NCI-H82 treated with DMSO at 0.1 percent for 48 hours (cell line): ENCODE measurements at regions not wholly inside any gene's neighbourhood (a gene's known extent, or its start where the extent isn't known, plus 50 kb on each side); places are given as distances from the start of the nearest gene placed in this dataset.
"Not testable (repeated sequence)": the region's sequence is repeated elsewhere in the genome, so short reads cannot be mapped to it uniquely, and the experiment has no call there.

ENCODE experiments used
- DNase-seq: peaks from one replicate; lab custom pipeline; 2025; ENCODE audit not compliant: unreplicated experiment; lab: John Stamatoyannopoulos, UW

GRCh38 chr20:22944062-22944461, 91.0 kb upstream of the SSTR4 start:
- DNase-seq = no peak

DNA sequence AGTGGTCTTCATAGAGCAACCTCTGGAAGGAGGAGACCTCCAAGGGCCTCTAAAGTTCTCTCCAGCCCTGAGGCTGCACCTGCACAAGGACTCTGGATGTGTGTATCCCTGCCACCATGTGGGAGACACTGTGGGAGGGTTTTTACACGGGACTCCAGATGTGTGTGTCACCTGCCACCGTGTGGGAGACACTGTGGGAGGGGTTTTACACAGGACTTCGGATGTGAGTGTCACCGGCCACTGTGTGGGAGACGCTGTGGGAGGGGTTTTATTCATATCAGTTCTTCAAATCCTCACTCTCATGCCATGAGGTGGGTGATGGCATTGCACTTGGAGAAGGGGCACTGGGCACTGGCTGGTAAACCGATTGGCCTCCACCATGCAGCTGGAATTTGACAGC, 90.2 kb upstream of the SSTR4 start:
- DNase-seq = no peak

DNA sequence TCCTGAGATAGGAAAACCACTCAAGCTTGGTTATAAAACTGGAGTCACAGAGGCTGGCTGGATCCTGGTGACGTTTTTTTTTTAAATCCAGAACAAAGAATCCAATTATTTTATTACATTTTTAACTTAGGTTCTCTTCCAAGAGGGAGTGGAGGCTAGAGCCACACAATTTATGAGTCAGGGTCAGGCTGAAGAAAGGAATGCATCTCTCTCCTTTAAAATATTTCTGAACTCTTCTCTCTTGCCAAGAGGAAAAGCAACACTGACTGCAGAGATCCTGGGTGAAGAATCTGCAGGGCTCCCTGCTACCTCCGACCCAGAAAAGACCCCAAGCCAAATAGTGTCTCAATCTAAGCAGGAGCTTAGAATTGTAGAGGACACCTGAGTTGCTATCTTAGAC, 88.5 kb upstream of the SSTR4 start:
- no peak for DNase-seq

DNA sequence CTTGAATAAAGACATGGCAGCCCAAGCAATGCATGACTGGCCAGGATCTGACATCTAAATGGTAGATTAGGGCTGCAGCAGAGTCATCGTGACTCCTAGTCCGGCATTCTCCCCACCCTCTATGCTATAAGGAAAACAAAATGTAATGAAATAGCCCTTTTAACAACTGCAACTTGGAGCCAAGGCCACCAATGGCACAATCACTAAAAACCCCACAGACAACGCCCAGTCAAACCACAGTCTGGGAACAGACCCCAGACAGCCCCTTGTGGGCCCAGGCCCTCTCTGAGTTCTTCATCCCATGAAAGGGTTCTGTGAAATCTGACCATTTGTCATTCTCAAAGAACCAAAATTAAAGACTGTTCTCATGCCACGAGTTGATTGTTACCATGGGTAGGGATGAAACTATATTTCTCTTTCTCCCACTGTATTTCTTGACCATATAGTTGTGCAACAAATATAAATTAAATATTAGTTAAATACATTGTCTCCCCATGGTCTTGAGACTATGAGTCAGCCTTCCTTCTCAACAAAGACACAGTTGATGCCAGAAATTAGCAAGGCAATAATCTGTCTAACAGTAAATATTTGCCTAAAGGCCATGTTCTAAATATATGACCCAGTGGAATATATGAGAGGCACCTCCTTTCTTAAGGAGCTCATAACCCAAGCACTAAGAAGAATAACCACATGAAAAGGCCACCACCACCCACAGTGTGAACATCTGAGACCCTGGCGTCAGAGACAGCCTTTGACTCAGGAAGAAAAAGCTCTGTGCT, 85.6 kb upstream of the SSTR4 start:
- no peak for DNase-seq

GRCh38 chr20:22951966-22952365, 83.1 kb upstream of the SSTR4 start:
- no peak for DNase-seq

DNA sequence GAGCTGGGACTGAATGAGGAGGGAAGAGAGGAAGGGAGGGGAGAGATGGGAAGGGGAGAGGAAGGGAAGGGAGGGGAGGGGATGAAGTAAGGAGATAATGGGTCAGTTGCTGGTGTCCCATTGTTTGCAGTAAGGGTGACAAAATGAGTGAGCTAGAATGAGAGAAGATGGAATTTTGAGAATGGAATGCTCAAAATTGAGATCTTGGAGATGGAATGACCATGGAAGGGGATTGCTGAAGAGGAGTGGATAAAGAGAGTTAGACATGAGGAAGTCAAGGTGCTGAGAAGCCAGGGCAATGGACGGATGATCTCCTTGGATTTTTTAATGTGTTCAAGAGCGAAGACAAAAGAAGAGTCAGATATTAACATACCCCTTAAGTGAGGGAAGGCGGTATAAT, 80.5 kb upstream of the SSTR4 start:
- DNase-seq = no peak

DNA sequence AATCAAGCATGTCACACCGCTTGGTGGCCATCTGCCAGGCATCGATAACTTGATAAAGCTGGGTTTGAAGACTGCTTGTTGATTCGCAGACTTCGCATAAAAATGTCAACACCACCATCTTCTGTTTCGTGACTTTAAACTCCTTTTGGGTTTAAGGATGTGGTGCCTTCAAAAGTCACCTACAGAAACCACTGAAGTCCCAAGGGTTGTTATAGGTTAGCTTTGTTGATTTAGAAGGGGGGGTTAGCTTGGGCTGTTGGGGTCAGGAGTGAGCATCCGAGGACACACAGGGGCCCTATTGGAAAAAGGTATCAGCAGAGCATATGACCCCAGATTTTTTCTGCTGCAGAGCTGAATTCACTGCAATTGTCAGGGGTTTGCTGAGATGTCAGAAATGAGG, 76.7 kb upstream of the SSTR4 start:
- DNase-seq = no peak

GRCh38 chr20:22962567-22963439, 72.3 kb upstream of the SSTR4 start:
- no peak for DNase-seq

- DNase-seq = no peak
Observed at GRCh38 chr20:22963581-22963980, 71.5 kb upstream of the SSTR4 start.

GRCh38 chr20:22966787-22967464, 68.2 kb upstream of the SSTR4 start:
- no peak for DNase-seq

- not testable (repeated sequence) for DNase-seq
Observed at GRCh38 chr20:22967706-22968105, 67.4 kb upstream of the SSTR4 start.

- DNase-seq = not testable (repeated sequence)
Observed at GRCh38 chr20:22969031-22969430, 66.1 kb upstream of the SSTR4 start.

- not testable (repeated sequence) for DNase-seq
Observed at GRCh38 chr20:22971077-22971476, 64.0 kb upstream of the SSTR4 start.

GRCh38 chr20:22974354-22974753, 60.8 kb upstream of the SSTR4 start:
- DNase-seq = no peak

DNA sequence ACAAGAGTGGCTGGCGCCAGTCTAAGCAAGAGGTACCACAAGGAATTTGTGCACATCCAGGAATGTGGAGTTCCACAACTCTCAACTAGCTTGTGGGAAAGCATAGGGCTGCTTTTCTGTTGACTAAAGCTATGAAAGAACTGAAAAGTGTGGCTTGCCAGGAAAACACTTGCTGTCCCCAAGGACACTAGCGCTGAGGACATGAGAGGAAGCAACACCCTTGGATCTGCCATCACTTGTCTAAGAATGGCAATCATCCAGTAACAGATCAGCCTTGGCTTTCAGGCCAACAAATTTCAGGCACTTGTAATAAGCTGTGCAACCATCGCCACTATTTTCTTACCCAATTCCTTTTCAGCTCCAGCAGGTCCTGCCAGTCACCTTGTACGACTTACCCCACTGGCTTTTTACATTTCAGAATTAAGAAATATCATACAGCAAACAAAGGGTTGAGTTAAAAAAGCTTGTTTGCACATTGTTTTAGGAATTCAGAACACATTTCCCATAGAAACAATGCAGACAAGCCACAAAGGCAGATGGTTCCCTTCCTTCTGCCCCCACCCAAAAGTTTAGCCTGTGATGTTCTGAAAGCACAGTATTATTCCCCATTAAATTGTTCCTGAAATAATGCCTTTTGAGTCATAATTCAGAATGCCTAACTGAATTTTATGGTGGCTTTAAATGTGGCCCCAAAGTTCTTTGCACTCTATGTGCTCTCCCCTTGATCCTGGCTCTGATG, 57.9 kb upstream of the SSTR4 start:
- DNase-seq = no peak

- DNase-seq = no peak
Observed at GRCh38 chr20:22984008-22984407, 51.1 kb upstream of the SSTR4 start.

GRCh38 chr20:22984606-22985005, 50.5 kb upstream of the SSTR4 start:
- DNase-seq = no peak

DNA sequence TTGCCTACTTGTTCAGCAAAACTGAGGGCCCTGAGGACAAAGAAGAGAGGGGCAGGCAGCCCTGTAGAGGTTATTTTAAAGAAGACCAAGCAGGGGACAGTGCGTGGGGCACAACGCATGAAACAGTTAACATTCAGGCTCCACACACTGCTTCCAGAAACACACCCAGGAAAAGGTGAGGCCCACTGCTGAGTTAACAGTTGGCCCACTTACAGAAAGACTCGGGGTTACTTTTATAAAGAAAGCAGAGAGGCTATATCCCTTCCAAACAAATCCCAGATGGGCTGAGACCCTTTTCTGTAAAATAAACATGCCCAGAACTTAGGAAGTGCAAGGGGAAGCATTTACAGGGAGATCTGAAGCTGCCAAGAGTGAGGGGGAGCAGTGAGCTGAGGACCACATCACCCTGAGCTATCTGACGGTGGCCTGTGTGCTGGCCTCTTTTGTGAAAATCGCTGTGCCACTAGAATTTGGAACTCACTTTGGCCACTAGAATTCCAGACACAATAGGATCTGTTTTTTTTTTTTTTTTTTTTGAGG, 49.8 kb upstream of the SSTR4 start:
- DNase-seq = no peak
